Stimulated activated naive CD8-positive, alpha-beta T cell treated with anti-CD3 and anti-CD28 coated beads, Interleukin-15, amount 100 ng/mL, for 72 hours (primary cell): ENCODE measurements at regions not wholly inside any gene's neighbourhood (a gene's known extent, or its start where the extent isn't known, plus 50 kb on each side); places are given as distances from the start of the nearest gene placed in this dataset.

Experiments
- ATAC-seq: fragments of 150-1000 bp; cut with Tn5 transposase; 2 replicates; pipeline ENCODE4 v1.10.0; 2021; ENCODE audit warnings: mild to moderate bottlenecking, moderate library complexity
- DNase-seq, 2 donors: peaks; one replicate each; pipeline ENCODE4 v3.0.0; 2021 to 2022
- H3K27ac Mint-ChIP-seq, 2 donors: one replicate each; pipeline ENCODE4 v1.8.0; 2022; ENCODE audit warnings: mild to moderate bottlenecking in 2 of 2, mixed read lengths in 2 of 2, moderate library complexity in 2 of 2
- H3K27me3 Mint-ChIP-seq: one replicate; pipeline ENCODE4 v1.8.0; 2022; ENCODE audit warnings: mixed read lengths
- H3K4me1 Mint-ChIP-seq: one replicate; pipeline ENCODE4 v1.8.0; 2022; ENCODE audit warnings: mild to moderate bottlenecking, mixed read lengths
- H3K4me3 Mint-ChIP-seq, 2 donors: one replicate each; pipeline ENCODE4 v1.8.0; 2022; ENCODE audit warnings: mild to moderate bottlenecking in 2 of 2, mixed read lengths in 2 of 2, moderate library complexity in 1 of 2
- H3K9me3 Mint-ChIP-seq, 2 donors: one replicate each; pipeline ENCODE4 v1.8.0; 2022; ENCODE audit warnings: mixed read lengths in 2 of 2

DNA sequence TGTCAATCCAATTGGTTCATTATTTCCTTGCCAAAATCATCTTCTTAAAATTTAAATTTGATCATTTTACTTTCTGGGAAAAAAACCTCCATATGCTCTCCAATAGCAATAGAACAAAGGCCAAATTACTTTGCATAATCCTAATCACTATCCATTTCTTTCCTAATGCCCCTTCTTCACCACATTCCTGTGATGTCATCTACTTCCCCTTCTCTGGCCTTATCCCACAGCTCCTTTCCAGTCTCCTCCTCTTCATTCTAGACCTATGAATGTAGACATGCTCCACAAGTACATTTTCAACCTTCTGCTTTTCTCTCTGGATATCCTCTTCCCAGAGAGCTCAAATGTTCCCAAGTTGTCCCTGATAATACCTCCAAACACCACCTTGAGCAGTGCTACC is 216.6 kb downstream of the MRPL39 start:
- no peak overlapping the region for H3K27ac Mint-ChIP-seq

GRCh38 chr21:25387665-25388064 is 219.6 kb downstream of the MRPL39 start:
- no peaks in the 10 kb centered on the region for H3K9me3 Mint-ChIP-seq
- no peak overlapping the region for H3K4me3 Mint-ChIP-seq
- ATAC-seq (no peak), DNase-seq (no peak)
- H3K27me3 Mint-ChIP-seq = peaks cover 12% of the 10 kb centered on the region
- peaks cover 16% of the 10 kb centered on the region for H3K4me1 Mint-ChIP-seq
- H3K27ac Mint-ChIP-seq = no peak overlapping the region

More for the DNA sequence above, 216.6 kb downstream of the MRPL39 start:
- Mint-ChIP-seq H3K9me3 (no peaks in the 10 kb centered on the region), H3K4me1 (peaks cover 19% of the 10 kb centered on the region), H3K27me3 (peaks cover 12% of the 10 kb centered on the region), H3K4me3 (no peak overlapping the region)
- DNase-seq = no peak
- no peak for ATAC-seq

DNA sequence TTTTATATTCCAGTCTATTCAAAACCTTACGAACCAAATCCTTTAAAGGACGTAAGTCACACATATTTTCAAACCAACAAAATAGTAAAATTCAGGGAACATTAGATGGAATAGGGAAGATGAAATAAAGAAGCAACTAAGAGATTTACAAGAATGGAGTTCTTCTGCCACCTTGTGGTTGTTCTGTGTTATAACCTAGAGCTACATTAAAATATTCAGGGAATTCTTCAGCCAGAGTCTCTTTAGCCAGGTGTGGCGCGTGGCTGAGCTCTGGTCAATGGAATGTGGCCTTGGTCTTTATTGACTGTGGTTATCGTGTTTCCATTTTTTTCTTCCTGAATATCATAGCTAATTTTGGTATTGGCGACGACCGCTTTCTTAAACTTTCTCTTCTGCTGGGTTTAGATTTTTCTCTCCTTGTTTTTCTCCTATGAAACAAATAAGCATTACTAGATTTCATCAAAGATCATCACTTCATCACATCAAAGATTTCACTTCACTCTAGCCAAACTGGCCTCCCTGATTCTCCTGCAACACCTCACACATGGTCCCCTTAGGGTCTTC is 221.3 kb downstream of the MRPL39 start:
- Mint-ChIP-seq H3K4me1 (peaks cover 16% of the 10 kb centered on the region), H3K27ac (no peak overlapping the region), H3K27me3 (peaks cover 17% of the 10 kb centered on the region), H3K9me3 (no peaks in the 10 kb centered on the region), H3K4me3 (no peak overlapping the region)
- no peak for DNase-seq
- no peak for ATAC-seq

- H3K27ac Mint-ChIP-seq = no peak overlapping the region
- ATAC-seq (no peak), DNase-seq (no peak)
- H3K4me1 Mint-ChIP-seq = peaks cover 16% of the 10 kb centered on the region
- peaks cover 21% of the 10 kb centered on the region for H3K27me3 Mint-ChIP-seq
- no peak overlapping the region for H3K4me3 Mint-ChIP-seq
- H3K9me3 Mint-ChIP-seq = no peaks in the 10 kb centered on the region
These were observed 221.9 kb downstream of the MRPL39 start for GRCh38 chr21:25385341-25385740.

DNA sequence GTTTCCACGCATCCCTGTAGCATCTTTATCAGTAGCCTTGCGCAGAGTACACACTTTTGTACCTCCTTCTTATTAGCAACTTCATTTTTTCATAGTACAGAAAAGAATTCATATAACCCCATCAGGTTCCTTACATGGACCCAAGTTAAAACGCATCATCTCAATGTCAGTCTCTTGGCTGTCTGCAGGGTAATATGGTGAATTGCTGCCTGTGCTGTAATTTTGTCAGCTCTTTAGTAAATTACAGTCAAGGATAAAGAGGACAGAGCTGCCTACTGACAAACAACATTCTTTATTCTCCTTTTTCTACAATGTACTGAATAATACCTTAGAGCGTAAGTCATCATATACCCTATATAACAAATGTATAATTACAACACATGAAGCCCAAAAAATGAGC is 222.5 kb downstream of the MRPL39 start:
- peaks cover 21% of the 10 kb centered on the region for H3K27me3 Mint-ChIP-seq
- no peak for ATAC-seq
- DNase-seq = no peak
- no peaks in the 10 kb centered on the region for H3K9me3 Mint-ChIP-seq
- H3K4me3 Mint-ChIP-seq = no peak overlapping the region
- H3K4me1 Mint-ChIP-seq = peaks cover 13% of the 10 kb centered on the region
- H3K27ac Mint-ChIP-seq = no peak overlapping the region

GRCh38 chr21:25383545-25383944 is 223.7 kb downstream of the MRPL39 start:
- Mint-ChIP-seq H3K27me3 (peaks cover 17% of the 10 kb centered on the region), H3K4me1 (peaks cover 11% of the 10 kb centered on the region), H3K4me3 (no peak overlapping the region), H3K9me3 (no peaks in the 10 kb centered on the region), H3K27ac (no peak overlapping the region)
- DNase-seq (no peak), ATAC-seq (no peak)

GRCh38 chr21:25381936-25382452 is 225.3 kb downstream of the MRPL39 start:
- Mint-ChIP-seq H3K9me3 (no peaks in the 10 kb centered on the region), H3K27ac (no peak overlapping the region), H3K4me1 (peaks cover 11% of the 10 kb centered on the region), H3K4me3 (no peak overlapping the region), H3K27me3 (peaks cover 8% of the 10 kb centered on the region)
- ATAC-seq (no peak), DNase-seq (no peak)

GRCh38 chr21:25375675-25376074 is 231.6 kb downstream of the MRPL39 start:
- no peaks in the 10 kb centered on the region for H3K9me3 Mint-ChIP-seq
- ATAC-seq = no peak
- H3K27ac Mint-ChIP-seq = no peak overlapping the region
- no peak for DNase-seq
- H3K4me3 Mint-ChIP-seq = no peak overlapping the region
- peaks cover 15% of the 10 kb centered on the region for H3K27me3 Mint-ChIP-seq
- no peaks in the 10 kb centered on the region for H3K4me1 Mint-ChIP-seq

DNA sequence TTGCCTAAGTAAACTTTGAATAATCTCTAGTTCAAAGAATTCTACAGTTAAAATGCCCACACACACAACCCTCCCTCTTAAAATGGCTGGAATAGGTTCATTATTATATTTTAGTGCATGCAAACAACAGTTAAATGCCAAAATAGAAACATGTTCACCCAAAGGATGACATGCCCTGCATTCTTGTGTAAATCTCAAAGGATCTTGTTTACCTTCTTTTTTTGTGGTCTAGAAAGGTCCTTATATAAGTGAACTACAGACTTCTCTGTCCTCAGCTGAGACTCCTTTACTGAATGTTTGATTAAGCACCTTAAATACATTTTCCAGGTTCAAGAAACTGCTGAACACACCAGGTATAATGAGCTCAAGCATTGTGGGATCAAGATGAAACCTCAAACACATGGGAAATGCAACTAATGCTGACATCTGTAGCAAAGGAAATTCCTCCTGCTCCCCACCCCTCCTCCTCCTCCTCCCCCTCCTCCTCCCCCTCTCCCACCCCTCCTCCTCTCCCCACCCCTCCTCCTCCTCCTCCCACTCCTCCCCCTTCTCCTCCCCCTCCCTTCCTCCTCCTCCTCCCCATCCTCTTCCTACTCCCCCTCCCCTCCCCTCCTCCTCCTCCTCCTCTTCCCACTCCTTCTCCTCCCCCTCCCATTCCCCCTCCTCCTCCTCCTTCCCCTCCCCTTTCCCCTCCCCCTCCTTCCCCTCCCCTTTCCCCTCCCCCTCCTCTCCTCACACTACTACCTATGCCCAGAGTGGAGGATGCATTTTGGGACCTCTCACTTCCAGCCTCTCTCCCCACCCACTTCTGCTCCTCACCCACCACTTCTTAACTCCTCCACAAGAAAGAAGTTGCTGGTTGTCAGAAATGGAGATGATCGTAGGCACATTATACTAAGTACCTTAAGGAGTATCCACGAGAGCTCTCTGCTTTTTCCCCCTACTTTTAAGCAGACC is 233.9 kb downstream of the MRPL39 start:
- no peak overlapping the region for H3K27ac Mint-ChIP-seq
- no peaks in the 10 kb centered on the region for H3K4me1 Mint-ChIP-seq
- DNase-seq (no peak), ATAC-seq (no peak)
- H3K27me3 Mint-ChIP-seq = peaks cover 21% of the 10 kb centered on the region
- H3K4me3 Mint-ChIP-seq = no peak overlapping the region
- H3K9me3 Mint-ChIP-seq = no peaks in the 10 kb centered on the region

DNA sequence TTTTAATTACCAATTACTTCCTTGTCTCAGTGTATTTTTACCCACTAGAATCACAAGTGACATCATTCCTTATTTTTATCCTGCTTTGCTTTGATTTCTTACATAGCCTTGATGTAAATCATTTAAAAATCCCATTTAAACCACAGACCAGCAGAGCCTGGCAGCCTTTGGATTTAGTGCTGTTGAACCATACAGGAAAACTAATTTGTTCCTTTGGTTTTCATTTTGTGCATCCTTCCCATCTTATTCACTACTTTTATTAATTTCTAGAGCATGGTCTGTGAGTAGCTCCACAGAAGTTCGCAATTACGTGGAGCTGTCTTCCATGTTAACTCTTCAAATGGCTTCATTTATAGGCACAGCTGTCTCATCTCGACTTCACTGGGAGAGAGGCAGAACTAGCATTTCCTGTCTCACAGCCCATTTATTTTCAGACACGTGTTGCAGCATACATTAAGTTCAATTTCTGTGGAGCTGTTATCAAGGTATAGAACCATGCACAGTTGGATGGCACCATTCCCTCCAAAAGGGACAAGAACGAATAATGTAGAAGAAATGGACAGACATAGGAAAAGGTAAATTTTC is 235.3 kb downstream of the MRPL39 start:
- no peak overlapping the region for H3K4me3 Mint-ChIP-seq
- H3K9me3 Mint-ChIP-seq = no peaks in the 10 kb centered on the region
- H3K27ac Mint-ChIP-seq = no peak overlapping the region
- ATAC-seq (no peak), DNase-seq (no peak)
- H3K27me3 Mint-ChIP-seq = peaks cover 27% of the 10 kb centered on the region
- no peaks in the 10 kb centered on the region for H3K4me1 Mint-ChIP-seq

GRCh38 chr21:25370311-25370744 is 237.0 kb downstream of the MRPL39 start:
- Mint-ChIP-seq H3K27me3 (peaks cover 34% of the 10 kb centered on the region), H3K4me1 (no peaks in the 10 kb centered on the region), H3K27ac (no peak overlapping the region), H3K9me3 (no peaks in the 10 kb centered on the region), H3K4me3 (no peak overlapping the region)
- ATAC-seq (peak; percentile 76), DNase-seq (peak in 1 of 2 donors; percentile 15)

DNA sequence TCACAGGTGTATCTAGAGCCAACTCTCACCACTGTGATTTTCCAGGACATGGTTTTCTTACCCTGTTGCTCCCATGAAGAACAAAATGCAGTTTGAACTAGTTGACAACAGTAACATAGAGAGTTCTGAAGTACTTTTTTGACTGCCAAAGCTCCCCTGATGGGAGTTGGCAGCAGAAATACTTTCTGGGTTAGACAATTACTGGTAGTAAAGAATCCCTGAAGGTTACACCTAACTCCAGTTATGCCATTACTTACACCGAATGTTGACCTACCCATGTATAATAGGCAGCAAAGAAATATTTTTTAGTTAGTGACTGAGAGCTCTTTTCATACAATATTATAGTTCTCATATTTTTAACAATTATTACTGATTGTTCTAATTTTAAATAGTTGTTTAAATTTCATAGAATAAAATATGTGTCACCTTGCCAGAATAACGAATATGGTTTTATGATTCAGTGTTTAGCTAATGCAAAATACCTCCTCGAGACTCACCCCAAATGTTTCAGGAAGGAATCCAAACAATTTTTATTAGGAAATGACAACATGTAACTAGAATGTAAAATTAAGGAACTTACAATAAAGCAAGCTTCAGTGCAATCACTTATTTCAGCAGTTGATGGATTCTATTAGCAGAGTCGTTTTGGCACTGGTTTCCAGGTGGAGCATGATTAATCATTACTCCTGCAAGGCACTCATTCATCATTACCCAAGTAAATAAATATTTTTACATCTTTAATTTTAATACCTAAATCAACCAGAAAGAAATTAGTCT is 237.6 kb downstream of the MRPL39 start:
- no peak overlapping the region for H3K27ac Mint-ChIP-seq
- no peak overlapping the region for H3K4me3 Mint-ChIP-seq
- no peaks in the 10 kb centered on the region for H3K9me3 Mint-ChIP-seq
- peaks cover 34% of the 10 kb centered on the region for H3K27me3 Mint-ChIP-seq
- no peaks in the 10 kb centered on the region for H3K4me1 Mint-ChIP-seq
- ATAC-seq (no peak), DNase-seq (no peak)

- ATAC-seq (no peak), DNase-seq (no peak)
- no peaks in the 10 kb centered on the region for H3K4me1 Mint-ChIP-seq
- H3K9me3 Mint-ChIP-seq = no peaks in the 10 kb centered on the region
- no peak overlapping the region for H3K4me3 Mint-ChIP-seq
- peaks cover 34% of the 10 kb centered on the region for H3K27me3 Mint-ChIP-seq
- no peak overlapping the region for H3K27ac Mint-ChIP-seq
These were observed 238.8 kb downstream of the MRPL39 start for GRCh38 chr21:25368531-25368930.

GRCh38 chr21:25366116-25366515 is 241.2 kb downstream of the MRPL39 start:
- no peaks in the 10 kb centered on the region for H3K9me3 Mint-ChIP-seq
- DNase-seq (no peak), ATAC-seq (no peak)
- peaks cover 10% of the 10 kb centered on the region for H3K4me1 Mint-ChIP-seq
- H3K27ac Mint-ChIP-seq = no peak overlapping the region
- peaks cover 20% of the 10 kb centered on the region for H3K27me3 Mint-ChIP-seq
- H3K4me3 Mint-ChIP-seq = no peak overlapping the region
